PC-3 (cell line): ENCODE measurements at regions not wholly inside any gene's neighbourhood (a gene's known extent, or its start where the extent isn't known, plus 50 kb on each side); places are given as distances from the start of the nearest gene placed in this dataset.

Experiments
- CTCF ChIP-seq: fragments of 300-600 bp; sonication (generic); conservative IDR thresholded peaks from 2 replicates; pipeline ENCODE4 v1.5.1; 2017; ENCODE audit warnings: antibody characterized with exemption, low read depth, mild to moderate bottlenecking, low read length
- EZH2 ChIP-seq: fragments of 300-600 bp; sonication (generic); IDR thresholded peaks from one replicate; pipeline ENCODE4 v1.6.1; 2017; ENCODE audit warnings: antibody characterized with exemption, mild to moderate bottlenecking, low read length; ENCODE audit not compliant: unreplicated experiment
- EZH2phosphoT487 ChIP-seq: fragments of 300-600 bp; sonication (generic); IDR thresholded peaks from 2 replicates; pipeline ENCODE4 v1.6.1; 2018; ENCODE audit warnings: mild to moderate bottlenecking, antibody characterized with exemption, low read length, borderline replicate concordance

GRCh38 chr12:54784115-54784514 is 70.2 kb upstream of the MUCL1 start:
- no peak for TF ChIP-seq EZH2
- TF ChIP-seq CTCF: no peak
- TF ChIP-seq EZH2phosphoT487: no peak
